Hippocampal formation (tissue), 2 donors: ENCODE measurements at regions not wholly inside any gene's neighbourhood (a gene's known extent, or its start where the extent isn't known, plus 50 kb on each side); places are given as distances from the start of the nearest gene placed in this dataset.

Source experiments
- DNase-seq, 2 donors: peaks; one replicate each; lab custom pipeline; 2025; lab: John Stamatoyannopoulos, UW

GRCh38 chr18:25446972-25447371 is 95.0 kb upstream of the ZNF521 start:
- DNase-seq, result no peak

DNA sequence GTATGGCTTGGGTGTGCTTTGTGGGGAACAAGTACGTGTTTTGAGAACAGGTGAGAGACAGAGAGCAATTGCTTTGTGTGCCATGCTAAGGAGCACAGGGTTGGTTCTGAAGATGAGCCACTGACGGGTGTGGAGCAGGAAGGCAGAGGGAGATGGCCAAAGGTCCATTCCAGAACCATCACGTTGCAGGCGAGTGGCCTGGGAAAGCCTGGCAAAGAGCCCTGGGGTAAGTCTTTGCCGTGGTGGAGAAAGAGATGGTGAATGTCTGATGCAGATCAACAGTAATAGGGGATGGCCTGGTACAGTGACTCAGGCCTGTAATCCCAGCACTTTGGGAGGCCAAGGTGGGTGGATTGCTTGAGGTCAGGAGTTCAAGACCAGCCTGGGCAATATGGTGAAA is 93.5 kb upstream of the ZNF521 start:
- no peak for DNase-seq

- no peak for DNase-seq
Measured at GRCh38 chr18:25443776-25444175, 91.8 kb upstream of the ZNF521 start.

GRCh38 chr18:25435149-25435782 is 83.3 kb upstream of the ZNF521 start:
- no peak for DNase-seq

- no peak for DNase-seq
Measured at GRCh38 chr18:25434745-25435144, 82.8 kb upstream of the ZNF521 start.

GRCh38 chr18:25433590-25433989 is 81.6 kb upstream of the ZNF521 start:
- no peak for DNase-seq

GRCh38 chr18:25425024-25425423 is 73.1 kb upstream of the ZNF521 start:
- no peak for DNase-seq

DNA sequence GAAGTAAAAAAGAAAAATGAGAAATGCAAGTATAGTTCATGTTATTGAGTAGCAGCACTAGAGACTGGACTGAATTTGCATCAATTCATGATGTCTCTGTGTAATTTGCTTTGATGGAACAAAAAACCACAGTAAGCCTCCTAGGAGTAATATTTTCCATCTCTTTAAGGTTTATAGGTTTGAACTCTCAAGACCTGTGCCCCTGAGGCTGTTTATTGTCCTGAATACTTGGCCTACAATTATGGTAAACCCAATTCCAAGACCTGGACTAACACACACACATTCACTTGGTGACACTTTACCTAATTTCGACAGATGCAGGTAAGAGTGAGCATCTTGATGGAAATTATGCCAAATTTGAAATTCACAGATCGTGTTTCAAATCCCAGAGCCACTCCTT is 71.8 kb upstream of the ZNF521 start:
- DNase-seq, result no peak

DNA sequence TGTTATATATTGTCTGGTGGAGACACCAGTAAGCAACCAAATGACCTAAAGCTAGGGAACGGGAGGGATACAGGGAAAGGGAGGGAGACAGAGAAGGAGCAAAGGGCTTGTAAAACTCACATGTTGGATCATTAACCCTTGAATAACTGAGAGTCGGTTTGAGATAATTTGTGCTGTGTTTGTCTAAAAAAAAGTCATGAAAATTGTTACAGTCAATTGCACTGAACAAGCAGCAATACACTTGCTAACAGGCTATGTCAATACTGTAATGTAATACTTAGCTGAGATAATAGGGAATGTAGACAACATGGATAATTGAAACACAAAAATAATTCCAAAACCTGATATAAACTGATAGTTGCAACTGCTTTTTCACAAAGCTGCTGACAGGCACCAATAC is 71.3 kb upstream of the ZNF521 start:
- no peak for DNase-seq

DNA sequence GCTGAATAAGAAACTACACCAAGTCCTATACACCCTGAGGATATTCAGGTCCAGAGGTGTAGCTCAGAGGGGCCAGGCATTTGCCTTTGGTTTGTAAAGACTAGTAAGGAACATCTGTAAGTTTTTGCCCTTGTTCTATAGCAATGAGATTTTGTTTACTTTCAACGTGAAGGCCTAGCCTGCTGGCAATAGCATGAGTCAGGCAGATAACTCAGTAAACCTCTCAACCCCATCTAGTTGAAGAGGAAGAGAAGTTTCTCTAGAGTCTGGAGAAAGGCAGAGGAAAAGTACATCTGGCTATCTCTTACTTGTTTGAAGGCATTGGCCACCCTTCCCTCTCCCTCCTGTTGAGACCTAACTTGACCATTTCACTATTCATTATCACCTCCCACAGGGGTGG is 70.3 kb upstream of the ZNF521 start:
- DNase-seq, result no peak

- no peak for DNase-seq
Measured at GRCh38 chr18:25420077-25420825, 68.3 kb upstream of the ZNF521 start.

DNA sequence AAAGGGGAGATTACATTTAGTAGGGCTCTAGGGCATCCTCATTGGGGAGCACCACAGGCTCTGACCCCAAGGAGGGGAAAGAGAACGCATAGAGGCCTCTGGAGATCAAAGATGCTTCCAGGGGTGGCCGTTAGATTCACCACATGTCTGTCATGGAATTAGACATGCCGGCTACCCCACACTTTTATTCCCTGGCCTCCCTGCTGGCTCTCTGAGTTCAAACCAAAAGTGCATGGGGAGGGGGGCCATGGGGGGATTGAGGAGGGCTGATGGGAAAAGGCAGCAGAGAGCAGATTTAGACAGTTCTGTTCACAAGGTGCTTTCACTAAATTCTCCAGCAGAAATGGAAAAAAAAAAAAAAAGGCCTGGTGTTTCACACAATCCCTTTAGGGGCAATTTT is 64.4 kb upstream of the ZNF521 start:
- no peak for DNase-seq

- no peak for DNase-seq
Measured at GRCh38 chr18:25409971-25410370, 58.0 kb upstream of the ZNF521 start.

DNA sequence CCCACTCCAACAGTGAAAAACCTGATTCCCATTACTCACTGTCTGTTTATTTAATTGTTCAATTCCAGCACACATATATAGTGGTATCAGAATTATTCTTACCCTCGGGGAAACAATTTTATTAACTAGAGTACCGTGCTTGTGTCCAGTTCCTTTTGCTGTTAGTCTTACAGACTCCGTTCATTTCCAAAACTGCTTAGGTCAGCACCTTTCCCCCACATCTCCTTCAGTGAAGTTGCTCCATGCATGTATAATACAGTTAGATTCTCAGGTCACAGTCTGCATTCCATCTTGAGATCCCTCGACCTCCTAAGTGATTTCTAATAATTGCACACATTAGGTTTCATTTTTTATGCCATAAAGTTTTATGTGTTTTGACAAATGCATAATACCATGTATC is 56.3 kb upstream of the ZNF521 start:
- no peak for DNase-seq
